ENCODE measurements at regions not wholly inside any gene's neighbourhood (a gene's known extent, or its start where the extent isn't known, plus 50 kb on each side); places are given as distances from the start of the nearest gene placed in this dataset.

- Histone ChIP-seq H3K9me2 (ENCODE audit: insufficient read depth, low read length) (no peaks in the 10 kb centered on the region), H3K9me3 (ENCODE audit: low read length) (no peaks in the 10 kb centered on the region), H3K4me2 (ENCODE audit: low read length) (no peak overlapping the region), H3K9ac (ENCODE audit: low read length) (no peak overlapping the region), H3F3A (ENCODE audit: insufficient read depth, low read length, poor library complexity, severe bottlenecking) (no peaks in the 10 kb centered on the region), H4K20me1 (ENCODE audit: insufficient read depth) (no peaks in the 10 kb centered on the region), H3K36me3 (ENCODE audit: insufficient read depth, low read length) (no peaks in the 10 kb centered on the region), H2AFZ (ENCODE audit: low read depth, low read length) (no peak overlapping the region), H3K27me3 (ENCODE audit: insufficient read depth, low read depth, low read length) (no peaks in the 10 kb centered on the region), H3K4me3 (ENCODE audit: low read length) (no peak overlapping the region), H3K27ac (ENCODE audit: low read length) (no peak overlapping the region), H3K79me2 (replicated peaks; ENCODE audit: insufficient read depth, low read length) (no peaks in the 10 kb centered on the region)
- TF ChIP-seq REST (IDR thresholded peaks at IDR 0.05; ENCODE audit: borderline replicate concordance) (no peak), EZH2 (IDR thresholded peaks at IDR 0.05; ENCODE audit: borderline replicate concordance, insufficient read depth, low read length, poor library complexity, severe bottlenecking) (no peak), EP300 (conservative IDR thresholded peaks at IDR 0.05; ENCODE audit: poor library complexity, severe bottlenecking) (no peak), CTCF (IDR thresholded peaks at IDR 0.05; ENCODE audit: poor library complexity, severe bottlenecking) (no peak), SMC3 (conservative IDR thresholded peaks at IDR 0.05; ENCODE audit: poor library complexity) (no peak), POLR2AphosphoS5 (IDR thresholded peaks at IDR 0.05) (no peak), MXI1 (conservative IDR thresholded peaks at IDR 0.05; ENCODE audit: poor library complexity, severe bottlenecking) (no peak), RAD21 (conservative IDR thresholded peaks at IDR 0.05) (no peak), TAF1 (IDR thresholded peaks at IDR 0.05; ENCODE audit: low read depth) (no peak)
Observed at GRCh38 chr14:101087614-101088394, 184.3 kb upstream of the RTL1 start.

- H2AFZ ChIP-seq (ENCODE audit: low read depth, low read length), result no peak overlapping the region
- H3K9ac ChIP-seq (ENCODE audit: low read length), result no peak overlapping the region
- no peak overlapping the region for H3K4me2 ChIP-seq (ENCODE audit: low read length)
- no peak for TF ChIP-seq POLR2AphosphoS5 (IDR thresholded peaks at IDR 0.05)
- no peak for TF ChIP-seq REST (IDR thresholded peaks at IDR 0.05; ENCODE audit: borderline replicate concordance)
- no peak for TF ChIP-seq EZH2 (IDR thresholded peaks at IDR 0.05; ENCODE audit: borderline replicate concordance, insufficient read depth, low read length, poor library complexity, severe bottlenecking)
- H3K27ac ChIP-seq (ENCODE audit: low read length), result no peak overlapping the region
- no peaks in the 10 kb centered on the region for H3K9me3 ChIP-seq (ENCODE audit: low read length)
- H3K79me2 ChIP-seq (replicated peaks; ENCODE audit: insufficient read depth, low read length), result no peaks in the 10 kb centered on the region
- H3K27me3 ChIP-seq (ENCODE audit: insufficient read depth, low read depth, low read length), result no peaks in the 10 kb centered on the region
- H3K4me3 ChIP-seq (ENCODE audit: low read length), result no peak overlapping the region
- no peaks in the 10 kb centered on the region for H3K9me2 ChIP-seq (ENCODE audit: insufficient read depth, low read length)
- H3F3A ChIP-seq (ENCODE audit: insufficient read depth, low read length, poor library complexity, severe bottlenecking), result no peaks in the 10 kb centered on the region
- no peaks in the 10 kb centered on the region for H4K20me1 ChIP-seq (ENCODE audit: insufficient read depth)
- H3K36me3 ChIP-seq (ENCODE audit: insufficient read depth, low read length), result no peaks in the 10 kb centered on the region
Observed at GRCh38 chr14:101088395-101088667, 184.8 kb upstream of the RTL1 start.

All from neural cell (in vitro differentiated cells).